IPS-20b (cell line): ENCODE measurements at regions not wholly inside any gene's neighbourhood (a gene's known extent, or its start where the extent isn't known, plus 50 kb on each side); places are given as distances from the start of the nearest gene placed in this dataset.
A peak's percentile ranks its signal among the peaks of the same experiment; 100 is the strongest.

Experiments
- H3K27ac ChIP-seq: one replicate; pipeline ENCODE4 v1.5.1; 2013; ENCODE audit warnings: low read length
- H3K27me3 ChIP-seq: 2 replicates; pipeline ENCODE4 v1.6.1; 2013; ENCODE audit warnings: mild to moderate bottlenecking, low read length, inconsistent platforms; ENCODE audit not compliant: insufficient read depth
- H3K36me3 ChIP-seq: 2 replicates; pipeline ENCODE4 v1.6.1; 2013; ENCODE audit warnings: low read depth, mild to moderate bottlenecking, inconsistent platforms, low read length, moderate library complexity; ENCODE audit not compliant: insufficient read depth
- H3K4me1 ChIP-seq: 2 replicates; pipeline ENCODE4 v1.6.1; 2013; ENCODE audit warnings: mild to moderate bottlenecking, control low read depth, inconsistent platforms, low read length, moderate library complexity; ENCODE audit not compliant: insufficient read depth
- H3K4me3 ChIP-seq: 2 replicates; pipeline ENCODE4 v1.5.1; 2013; ENCODE audit warnings: mild to moderate bottlenecking, low read length, inconsistent platforms
- H3K9ac ChIP-seq: 2 replicates; pipeline ENCODE4 v1.6.1; 2013; ENCODE audit warnings: low read depth, mild to moderate bottlenecking, inconsistent platforms, low read length, moderate library complexity
- H3K9me3 ChIP-seq: 2 replicates; pipeline ENCODE4 v1.6.1; 2013; ENCODE audit warnings: mild to moderate bottlenecking, low read depth, low read length, inconsistent platforms; ENCODE audit not compliant: insufficient read depth

- H3K4me1 ChIP-seq = no peaks in the 10 kb centered on the region
- no peaks in the 10 kb centered on the region for H3K9me3 ChIP-seq
- H3K36me3 ChIP-seq = no peaks in the 10 kb centered on the region
- no peak overlapping the region for H3K4me3 ChIP-seq
- H3K27ac ChIP-seq = no peak overlapping the region
- H3K27me3 ChIP-seq = no peaks in the 10 kb centered on the region
- H3K9ac ChIP-seq = no peak overlapping the region
These were observed 603.3 kb upstream of the POU3F3 start for GRCh38 chr2:104250635-104251034.

GRCh38 chr2:104254017-104254416, 599.9 kb upstream of the POU3F3 start:
- H3K9ac ChIP-seq = no peak overlapping the region
- H3K36me3 ChIP-seq = no peaks in the 10 kb centered on the region
- peaks cover 7% of the 10 kb centered on the region; the same call in 1 of the 2 replicates for H3K9me3 ChIP-seq
- H3K4me3 ChIP-seq = no peak overlapping the region
- H3K27ac ChIP-seq = no peak overlapping the region
- H3K27me3 ChIP-seq = no peaks in the 10 kb centered on the region
- H3K4me1 ChIP-seq = no peaks in the 10 kb centered on the region

DNA sequence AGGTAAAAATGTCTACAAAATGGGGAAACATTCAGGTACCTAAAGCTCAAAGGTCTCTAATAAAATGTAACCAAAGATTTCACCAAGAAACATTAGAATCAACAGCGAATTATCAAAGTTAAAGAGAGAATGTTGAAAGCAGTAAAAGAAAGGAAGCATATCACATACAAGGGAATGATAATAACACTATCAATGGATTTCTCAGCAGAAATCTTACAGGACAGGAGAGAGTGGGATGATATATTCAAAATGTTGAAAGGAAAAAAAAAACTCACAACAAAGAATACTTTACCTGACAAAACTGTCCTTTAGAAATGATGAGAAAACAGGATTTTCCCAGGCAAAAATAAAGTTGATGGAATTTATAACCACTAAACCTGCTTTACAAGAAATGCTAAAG, 591.2 kb upstream of the POU3F3 start:
- H3K27me3 ChIP-seq = no peaks in the 10 kb centered on the region
- no peak overlapping the region for H3K4me3 ChIP-seq
- no peak overlapping the region for H3K9ac ChIP-seq
- H3K27ac ChIP-seq = no peak overlapping the region
- no peaks in the 10 kb centered on the region for H3K4me1 ChIP-seq
- peaks cover 23% of the 10 kb centered on the region for H3K9me3 ChIP-seq
- H3K36me3 ChIP-seq = no peaks in the 10 kb centered on the region

DNA sequence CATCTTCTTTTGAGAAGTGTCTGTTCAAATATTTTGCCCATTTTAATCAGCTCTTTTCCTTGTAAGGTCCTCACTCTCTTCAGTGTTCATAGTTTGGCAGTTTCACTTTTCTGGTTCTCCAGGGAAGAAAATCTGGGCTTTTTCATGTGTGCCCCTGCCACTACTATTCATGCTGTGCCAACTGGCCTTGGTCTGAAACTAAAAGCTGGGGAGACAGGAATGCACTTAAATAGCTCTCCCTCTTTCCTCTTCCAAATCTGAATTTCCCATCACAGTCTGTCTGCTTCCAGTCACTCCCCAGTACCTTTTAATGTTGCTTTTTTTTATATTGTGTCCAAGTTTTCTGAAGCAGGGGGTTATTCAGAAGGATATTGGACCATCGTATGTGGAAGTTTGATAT, 574.3 kb upstream of the POU3F3 start:
- no peaks in the 10 kb centered on the region for H3K36me3 ChIP-seq
- H3K9ac ChIP-seq = no peak overlapping the region
- H3K4me3 ChIP-seq = no peak overlapping the region
- H3K9me3 ChIP-seq = no peaks in the 10 kb centered on the region
- H3K4me1 ChIP-seq = no peaks in the 10 kb centered on the region
- no peaks in the 10 kb centered on the region for H3K27me3 ChIP-seq
- no peak overlapping the region for H3K27ac ChIP-seq

DNA sequence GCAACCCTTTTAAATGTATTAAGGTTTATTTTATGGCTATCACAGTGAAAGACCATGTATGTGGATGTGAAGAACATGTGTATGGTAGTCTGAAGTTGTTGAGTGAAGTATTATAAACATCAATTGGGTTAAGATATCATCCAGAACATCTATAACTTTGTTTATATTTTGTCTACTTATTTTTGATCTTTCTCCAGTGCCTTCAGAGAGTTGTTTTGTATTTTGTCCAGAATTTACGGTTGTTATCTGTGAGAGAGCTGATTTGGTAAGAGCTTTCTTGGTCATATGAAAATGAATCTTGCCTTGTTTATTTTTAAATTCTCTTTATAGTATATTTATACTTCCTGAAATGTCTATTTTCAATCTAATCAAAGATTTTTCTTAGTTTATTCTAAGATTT, 573.7 kb upstream of the POU3F3 start:
- H3K27me3 ChIP-seq = no peaks in the 10 kb centered on the region
- H3K4me1 ChIP-seq = no peaks in the 10 kb centered on the region
- no peak overlapping the region for H3K4me3 ChIP-seq
- H3K9me3 ChIP-seq = no peaks in the 10 kb centered on the region
- no peaks in the 10 kb centered on the region for H3K36me3 ChIP-seq
- no peak overlapping the region for H3K9ac ChIP-seq
- no peak overlapping the region for H3K27ac ChIP-seq

GRCh38 chr2:104286841-104287240, 567.1 kb upstream of the POU3F3 start:
- Histone ChIP-seq H3K9me3 (no peaks in the 10 kb centered on the region), H3K4me3 (peak overlapping the region; percentile 20; the same call in 1 of the 2 replicates), H3K36me3 (no peaks in the 10 kb centered on the region), H3K27ac (no peak overlapping the region), H3K4me1 (peaks cover 5% of the 10 kb centered on the region; the same call in 1 of the 2 replicates), H3K27me3 (no peaks in the 10 kb centered on the region), H3K9ac (no peak overlapping the region)

- H3K9ac ChIP-seq = no peak overlapping the region
- H3K4me1 ChIP-seq = peaks cover 5% of the 10 kb centered on the region; the same call in 1 of the 2 replicates
- H3K27me3 ChIP-seq = no peaks in the 10 kb centered on the region
- no peak overlapping the region for H3K27ac ChIP-seq
- no peaks in the 10 kb centered on the region for H3K9me3 ChIP-seq
- H3K36me3 ChIP-seq = no peaks in the 10 kb centered on the region
- no peak overlapping the region for H3K4me3 ChIP-seq
These were observed 564.0 kb upstream of the POU3F3 start for GRCh38 chr2:104289651-104290565.

GRCh38 chr2:104290566-104290891, 563.4 kb upstream of the POU3F3 start:
- H3K4me3 ChIP-seq = no peak overlapping the region
- H3K9ac ChIP-seq = no peak overlapping the region
- no peaks in the 10 kb centered on the region for H3K27me3 ChIP-seq
- H3K9me3 ChIP-seq = no peaks in the 10 kb centered on the region
- no peak overlapping the region for H3K27ac ChIP-seq
- no peaks in the 10 kb centered on the region for H3K36me3 ChIP-seq
- H3K4me1 ChIP-seq = peaks cover 5% of the 10 kb centered on the region; the same call in 1 of the 2 replicates

- H3K9ac ChIP-seq = no peak overlapping the region
- no peaks in the 10 kb centered on the region for H3K9me3 ChIP-seq
These were observed 541.2 kb upstream of the POU3F3 start for GRCh38 chr2:104312684-104313083.

DNA sequence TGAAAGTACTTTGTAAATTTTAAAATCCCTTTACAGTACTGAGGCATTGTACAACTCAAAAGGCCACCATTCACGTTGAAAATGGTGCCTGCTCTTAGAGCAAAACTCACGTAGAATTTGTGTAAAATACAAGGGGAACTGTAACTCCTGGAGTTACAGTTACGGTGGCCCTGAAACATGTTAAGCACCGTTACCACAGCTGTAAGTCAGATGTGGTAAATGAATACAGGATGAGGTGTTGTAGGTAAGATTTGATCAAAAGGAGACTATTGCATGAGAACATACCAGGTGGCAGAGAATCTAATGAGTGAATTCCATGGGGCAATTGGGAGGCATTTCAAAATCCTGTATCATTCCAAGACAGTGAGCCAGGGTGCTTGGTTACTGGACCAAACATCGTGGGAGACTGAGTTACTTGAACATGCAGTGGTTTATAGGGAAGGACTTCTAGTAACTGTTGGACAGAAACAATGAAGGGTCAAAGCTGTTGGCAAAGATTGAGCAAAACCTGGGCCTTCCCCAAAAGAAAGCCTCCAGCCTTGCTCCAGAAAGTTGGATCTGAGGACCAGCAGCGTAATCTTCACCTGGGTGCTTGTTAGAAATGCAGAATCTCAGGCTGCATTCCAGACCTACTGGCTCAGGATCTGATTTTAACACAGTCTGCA, 535.8 kb upstream of the POU3F3 start:
- H3K9me3 ChIP-seq = no peaks in the 10 kb centered on the region
- H3K9ac ChIP-seq = no peak overlapping the region
- no peaks in the 10 kb centered on the region for H3K36me3 ChIP-seq
- no peaks in the 10 kb centered on the region for H3K27me3 ChIP-seq
- H3K4me1 ChIP-seq = no peaks in the 10 kb centered on the region
- no peak overlapping the region for H3K27ac ChIP-seq
- H3K4me3 ChIP-seq = no peak overlapping the region

More at GRCh38 chr2:104312684-104313083, 541.2 kb upstream of the POU3F3 start:
- no peaks in the 10 kb centered on the region for H3K36me3 ChIP-seq
- no peaks in the 10 kb centered on the region for H3K27me3 ChIP-seq
- no peaks in the 10 kb centered on the region for H3K4me1 ChIP-seq
- H3K27ac ChIP-seq = no peak overlapping the region
- H3K4me3 ChIP-seq = no peak overlapping the region

GRCh38 chr2:104321116-104321795, 532.7 kb upstream of the POU3F3 start:
- no peak overlapping the region for H3K4me3 ChIP-seq
- H3K27ac ChIP-seq = no peak overlapping the region
- no peak overlapping the region for H3K9ac ChIP-seq
- H3K36me3 ChIP-seq = no peaks in the 10 kb centered on the region
- H3K4me1 ChIP-seq = no peaks in the 10 kb centered on the region
- no peaks in the 10 kb centered on the region for H3K27me3 ChIP-seq
- no peaks in the 10 kb centered on the region for H3K9me3 ChIP-seq
